Heart left ventricle (tissue), 13 donors: ENCODE measurements at regions not wholly inside any gene's neighbourhood (a gene's known extent, or its start where the extent isn't known, plus 50 kb on each side); places are given as distances from the start of the nearest gene placed in this dataset.

ENCODE experiments used
- POLR2A ChIP-seq, 2 donors: fragments of 450-650 bp; IDR thresholded peaks; one replicate each; pipeline ENCODE4 v1.6.1; 2017; ENCODE audit warnings: antibody characterized with exemption in 2 of 2, mild to moderate bottlenecking in 2 of 2, moderate library complexity in 2 of 2
- TF ChIP-seq, protein P1 (sequence below), 12 donors: fragments of 200-600 bp; sonication (generic) in 4 of 12; IDR thresholded peaks; one replicate each; pipeline versions ENCODE4 v1.5.0 to v1.8.0; 2018 to 2022; ENCODE audit warnings: antibody characterized with exemption in 12 of 12, mild to moderate bottlenecking in 5 of 12
- donor health status: ischemic (EF 13 %, LVEDD 7.1; RV severe dilation, severe dysfunction).
- donor health status: DM: no; HTN: yes; CAD: no.
- donor health status: DM: no; HTN: no; CAD: no.
- donor health status: ischemic (EF 25% LVEDD 6.9; RV normal size, moderate dysfunction).
- donor health status: ischemic (EF 25% LVEDD 5.7; RV mildly dilated, moderate dysfunction).
- donor health status: ischemic (EF 35%, LVEDD 5.7; RV mildly dilated, moderate dysfunction).
- donor health status: nonischemic (EF 11% LVEDD 7.7; RV severe dilation, severe dysfunction).
- donor health status: DM: yes; HTN: yes; CAD: no.
- donor health status: PGD.
- donor health status: ischemic (EF 29% LVEDD 5.4; RV normal size, mild dysfunction).
- donor health status: nonischemic (EF 23%, LVEDD 6.1; RV moderate dilation, normal function).

- no peak for TF ChIP-seq POLR2A (IDR thresholded peaks at IDR 0.05)
- TF ChIP-seq, protein P1, sequence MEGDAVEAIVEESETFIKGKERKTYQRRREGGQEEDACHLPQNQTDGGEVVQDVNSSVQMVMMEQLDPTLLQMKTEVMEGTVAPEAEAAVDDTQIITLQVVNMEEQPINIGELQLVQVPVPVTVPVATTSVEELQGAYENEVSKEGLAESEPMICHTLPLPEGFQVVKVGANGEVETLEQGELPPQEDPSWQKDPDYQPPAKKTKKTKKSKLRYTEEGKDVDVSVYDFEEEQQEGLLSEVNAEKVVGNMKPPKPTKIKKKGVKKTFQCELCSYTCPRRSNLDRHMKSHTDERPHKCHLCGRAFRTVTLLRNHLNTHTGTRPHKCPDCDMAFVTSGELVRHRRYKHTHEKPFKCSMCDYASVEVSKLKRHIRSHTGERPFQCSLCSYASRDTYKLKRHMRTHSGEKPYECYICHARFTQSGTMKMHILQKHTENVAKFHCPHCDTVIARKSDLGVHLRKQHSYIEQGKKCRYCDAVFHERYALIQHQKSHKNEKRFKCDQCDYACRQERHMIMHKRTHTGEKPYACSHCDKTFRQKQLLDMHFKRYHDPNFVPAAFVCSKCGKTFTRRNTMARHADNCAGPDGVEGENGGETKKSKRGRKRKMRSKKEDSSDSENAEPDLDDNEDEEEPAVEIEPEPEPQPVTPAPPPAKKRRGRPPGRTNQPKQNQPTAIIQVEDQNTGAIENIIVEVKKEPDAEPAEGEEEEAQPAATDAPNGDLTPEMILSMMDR (IDR thresholded peaks at IDR 0.05), result no peak
These were observed 221.1 kb upstream of the PLXNA2 start for GRCh38 chr1:208465266-208465665.
